Fibroblast of skin of scalp (primary cell): ENCODE measurements at regions not wholly inside any gene's neighbourhood (a gene's known extent, or its start where the extent isn't known, plus 50 kb on each side); places are given as distances from the start of the nearest gene placed in this dataset.

Experiments used
- DNase-seq: peaks from one replicate; pipeline ENCODE4 v3.0.0-alpha.2; 2013

GRCh38 chr18:38940475-38940862 lies 1374.9 kb upstream of the CELF4 start:
- no peak for DNase-seq

DNA sequence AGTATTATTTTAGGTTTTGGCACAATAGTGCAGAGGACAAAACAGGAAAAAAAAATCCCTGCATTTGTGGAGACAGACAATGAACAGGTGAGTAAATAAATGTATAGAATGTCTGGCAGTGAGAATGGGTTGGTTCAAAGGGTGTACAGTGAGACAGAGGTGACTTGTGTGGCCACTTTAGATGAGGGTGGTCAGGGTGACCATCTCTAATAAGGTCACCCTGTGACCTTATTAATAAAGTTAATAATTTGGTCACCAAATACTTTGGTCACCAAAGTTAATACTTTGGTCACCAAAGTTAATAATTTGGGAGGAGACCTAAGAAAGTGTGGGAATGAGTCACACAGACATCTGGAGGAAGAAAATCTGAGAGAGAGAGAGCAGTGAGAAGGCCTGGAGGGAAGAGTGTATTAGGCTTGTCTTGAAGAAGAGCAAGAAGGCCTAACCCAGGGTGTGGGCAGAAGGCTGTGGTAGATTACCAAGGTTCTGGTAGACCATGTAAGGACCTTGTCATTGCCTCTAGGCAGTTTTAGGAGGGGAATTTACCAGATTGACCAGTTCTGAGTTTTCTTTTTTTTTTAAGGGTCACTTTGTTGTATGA lies 1368.4 kb upstream of the CELF4 start:
- DNase-seq, result no peak

DNA sequence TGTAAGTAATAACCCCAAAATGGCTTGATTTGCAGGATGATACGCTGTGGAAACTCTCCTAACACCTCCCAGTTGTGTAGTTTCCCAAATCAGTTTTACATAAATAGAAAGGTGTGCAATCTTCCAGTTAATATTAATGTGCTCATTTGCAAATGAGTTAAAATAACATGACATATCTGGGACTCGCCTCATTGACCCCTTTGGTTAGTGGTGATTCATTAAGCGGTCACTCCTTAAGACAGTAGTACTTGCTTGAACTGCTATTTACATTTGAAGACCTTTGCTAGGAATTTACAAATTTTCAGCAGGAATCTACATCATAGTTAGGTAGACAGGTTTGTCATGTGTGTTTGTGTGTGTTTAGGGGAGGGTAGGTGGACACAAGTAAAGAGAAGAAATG lies 1367.7 kb upstream of the CELF4 start:
- DNase-seq, result no peak

DNA sequence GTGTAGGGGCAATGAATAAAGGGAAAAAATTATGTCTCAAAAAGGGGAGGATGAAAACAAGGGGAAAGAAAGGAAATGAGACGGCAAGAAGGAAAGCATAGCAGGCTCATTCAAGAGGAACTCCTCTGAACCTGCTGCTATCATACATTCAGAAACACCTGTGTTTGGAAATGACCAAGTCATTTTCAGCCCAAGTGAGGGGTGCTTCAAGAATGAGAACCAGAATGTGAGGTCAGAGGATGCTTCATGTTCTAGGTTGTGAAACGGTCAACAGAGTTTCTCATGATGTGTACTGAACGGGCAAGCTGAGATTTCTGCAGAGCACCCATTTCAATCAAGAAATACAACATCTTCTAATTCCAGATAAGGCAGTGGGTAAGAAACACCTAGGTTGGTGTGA lies 1367.2 kb upstream of the CELF4 start:
- no peak for DNase-seq

DNA sequence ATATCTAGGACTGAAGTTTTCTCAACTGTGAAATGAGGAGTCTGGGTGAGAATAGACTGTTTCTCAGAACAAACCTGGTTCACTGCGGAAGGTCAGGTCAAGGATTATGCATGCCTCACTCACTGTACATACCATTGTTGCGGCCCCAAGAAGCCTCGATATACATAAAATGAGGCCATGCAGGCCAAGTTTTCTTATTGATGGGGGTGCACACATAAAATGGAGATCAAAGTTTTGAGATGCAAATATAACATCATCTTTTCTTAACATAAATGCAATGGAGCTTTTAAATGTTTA lies 1366.1 kb upstream of the CELF4 start:
- no peak for DNase-seq

DNA sequence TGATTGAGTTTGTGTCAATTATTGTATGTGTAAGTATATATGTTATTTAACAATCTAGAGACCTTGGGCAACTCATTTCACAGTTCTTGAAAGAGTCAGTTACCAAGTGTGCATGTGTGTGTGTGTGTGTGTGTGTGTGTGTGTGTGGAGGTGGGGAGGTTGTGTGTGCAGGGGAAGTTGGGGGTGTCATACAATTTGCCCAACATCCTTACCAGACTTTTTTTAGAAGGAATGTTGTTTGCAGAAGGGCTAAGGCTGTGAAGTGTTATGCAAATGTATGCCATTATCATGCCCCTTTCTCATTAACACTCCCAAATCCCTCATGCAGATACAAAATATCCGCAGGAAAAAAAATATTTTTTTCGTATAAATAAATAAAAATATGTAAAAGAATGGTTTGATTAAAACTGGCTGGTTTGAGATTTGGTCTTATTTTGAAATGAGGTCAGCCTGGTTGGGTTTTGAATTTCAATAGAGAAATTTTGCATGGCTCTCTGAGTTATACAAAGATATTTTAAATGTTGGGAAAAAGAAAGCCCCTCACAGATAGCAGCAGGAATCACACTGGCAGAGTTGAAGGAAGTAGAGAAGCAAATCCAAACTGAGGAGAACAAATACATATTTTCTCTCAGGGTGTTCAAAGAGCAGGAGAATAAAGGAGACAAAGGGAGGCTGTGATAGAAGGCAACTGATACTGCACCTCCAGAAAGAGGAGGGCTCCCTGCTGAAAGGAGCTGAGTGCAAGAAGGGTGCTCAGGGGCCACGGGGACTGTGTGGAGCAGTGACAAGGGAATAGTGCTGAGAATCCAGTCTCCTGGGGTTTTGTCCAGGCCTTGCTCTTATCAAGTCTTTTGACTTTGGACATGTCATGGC lies 1365.5 kb upstream of the CELF4 start:
- no peak for DNase-seq

GRCh38 chr18:38923540-38923939 lies 1357.9 kb upstream of the CELF4 start:
- no peak for DNase-seq

DNA sequence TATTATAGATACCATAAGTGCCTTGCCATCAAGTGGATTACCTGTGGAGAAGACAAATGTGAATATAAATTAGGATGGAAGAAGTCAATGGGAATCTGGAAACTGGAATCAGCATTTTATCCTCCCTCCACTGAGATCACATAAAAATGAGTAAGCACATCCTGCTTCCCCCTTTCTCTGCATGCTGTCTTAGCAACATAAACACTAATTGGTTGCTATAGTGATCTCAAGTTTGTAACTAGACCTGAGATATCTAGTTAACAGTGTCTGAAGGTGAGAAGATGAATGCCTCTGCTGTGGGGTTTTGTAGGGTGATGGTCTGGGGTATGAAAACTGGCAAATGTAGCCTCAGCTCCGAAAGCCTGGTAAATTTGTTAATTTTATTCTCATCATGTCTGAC lies 1357.5 kb upstream of the CELF4 start:
- no peak for DNase-seq

DNA sequence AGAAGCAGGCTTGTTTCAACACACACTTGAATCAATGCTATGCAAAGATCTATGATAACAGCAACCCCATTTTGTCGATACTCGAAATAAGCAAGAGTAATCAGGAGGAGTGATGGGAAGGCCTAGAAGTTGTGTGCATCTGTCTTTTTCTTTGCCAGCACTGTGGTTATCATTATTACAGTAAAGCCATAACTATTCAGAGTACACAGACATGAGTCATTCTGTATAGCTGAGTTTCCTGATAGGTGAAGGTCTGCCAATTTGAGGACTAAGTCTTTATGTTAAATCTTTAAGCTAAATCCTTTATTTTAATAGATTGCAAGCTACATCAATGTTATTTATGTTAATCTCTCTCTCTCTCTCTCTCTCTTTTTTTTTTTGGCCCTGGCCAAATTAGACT lies 1344.4 kb upstream of the CELF4 start:
- no peak for DNase-seq

DNA sequence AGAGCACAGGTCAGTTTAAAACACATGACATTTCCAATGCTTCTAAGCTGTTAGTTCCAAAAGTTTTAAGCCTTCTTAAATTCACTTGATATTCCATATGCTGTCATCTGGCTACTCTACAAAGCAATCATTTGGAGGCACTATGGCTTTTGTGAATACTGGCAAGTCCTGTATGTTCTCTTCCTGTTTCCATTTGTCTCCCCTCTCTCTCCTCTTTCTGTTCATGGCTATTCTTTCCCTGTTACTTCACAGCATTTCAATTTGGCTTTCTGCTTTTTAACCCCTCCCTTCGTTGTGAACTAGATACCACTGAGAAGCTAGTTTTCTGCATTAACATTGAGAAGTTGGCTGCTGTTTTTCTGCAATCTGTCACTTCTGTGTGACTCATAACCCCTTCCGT lies 1337.2 kb upstream of the CELF4 start:
- no peak for DNase-seq

- DNase-seq, result no peak
These were observed 1334.8 kb upstream of the CELF4 start for GRCh38 chr18:38900445-38900844.

- no peak for DNase-seq
These were observed 1334.4 kb upstream of the CELF4 start for GRCh38 chr18:38900031-38900430.

DNA sequence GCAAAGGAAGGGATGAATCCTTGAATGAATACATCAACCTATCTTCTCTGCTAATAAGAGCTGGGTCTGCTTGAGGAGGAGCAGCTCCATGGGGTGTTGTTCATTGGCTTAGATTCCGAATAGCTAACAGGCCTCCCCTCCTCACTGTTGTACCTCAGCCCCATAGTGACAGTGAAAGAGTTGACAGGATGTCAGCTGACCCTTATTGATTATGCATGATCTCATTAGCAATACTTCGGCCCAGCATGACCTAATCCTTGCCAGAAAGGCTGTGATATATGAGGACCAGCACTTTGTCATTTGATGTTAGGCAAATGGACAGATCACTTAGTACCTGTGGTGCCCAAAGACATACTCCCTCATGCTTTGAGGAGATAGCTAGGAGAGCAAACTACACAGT lies 1333.7 kb upstream of the CELF4 start:
- DNase-seq, result no peak

GRCh38 chr18:38898167-38898566 lies 1332.6 kb upstream of the CELF4 start:
- DNase-seq, result no peak

GRCh38 chr18:38895560-38895959 lies 1330.0 kb upstream of the CELF4 start:
- no peak for DNase-seq

GRCh38 chr18:38887671-38888020 lies 1322.0 kb upstream of the CELF4 start:
- no peak for DNase-seq

- DNase-seq, result no peak
These were observed 1321.5 kb upstream of the CELF4 start for GRCh38 chr18:38886861-38887670.

GRCh38 chr18:38886235-38886634 lies 1320.6 kb upstream of the CELF4 start:
- DNase-seq, result no peak

DNA sequence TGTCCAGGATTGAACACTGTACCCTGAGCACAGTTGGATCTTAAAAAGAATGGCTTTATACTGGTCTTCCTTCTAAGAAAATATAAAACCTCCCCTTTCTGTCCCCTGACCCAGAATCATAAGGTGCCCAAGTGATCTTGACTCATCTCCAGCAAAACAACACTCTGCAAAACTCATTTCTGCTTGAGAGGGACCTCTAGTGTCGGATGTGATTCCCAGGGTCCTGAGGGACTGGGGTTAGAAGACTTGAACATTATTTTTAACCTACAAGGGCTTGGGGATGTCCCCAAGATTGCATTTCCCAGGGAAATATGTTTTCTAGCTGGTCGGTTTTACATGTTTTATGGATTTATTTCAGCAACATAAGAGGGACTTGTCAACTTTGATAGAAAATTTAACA lies 1318.5 kb upstream of the CELF4 start:
- no peak for DNase-seq

- no peak for DNase-seq
These were observed 1317.5 kb upstream of the CELF4 start for GRCh38 chr18:38883111-38883510.

- DNase-seq, result no peak
These were observed 1314.3 kb upstream of the CELF4 start for GRCh38 chr18:38879871-38880270.

GRCh38 chr18:38872342-38872741 lies 1306.7 kb upstream of the CELF4 start:
- no peak for DNase-seq

- DNase-seq, result no peak
These were observed 1303.2 kb upstream of the CELF4 start for GRCh38 chr18:38868757-38869156.

GRCh38 chr18:38867680-38868079 lies 1302.1 kb upstream of the CELF4 start:
- DNase-seq, result no peak
